Parathyroid adenoma (tissue), 2 donors: ENCODE measurements at regions not wholly inside any gene's neighbourhood (a gene's known extent, or its start where the extent isn't known, plus 50 kb on each side); places are given as distances from the start of the nearest gene placed in this dataset.

ENCODE experiments used
- H2AFZ ChIP-seq: fragments of 300-600 bp; sonication (generic); one replicate; pipeline ENCODE4 v1.7.0; 2017; ENCODE audit warnings: antibody characterized with exemption, mild to moderate bottlenecking
- H3K27ac ChIP-seq: fragments of 300-600 bp; sonication (generic); one replicate; pipeline ENCODE4 v1.7.0; 2017
- H3K27me3 ChIP-seq: fragments of 300-600 bp; sonication (generic); one replicate; pipeline ENCODE4 v1.7.0; 2017; ENCODE audit warnings: low read length; ENCODE audit not compliant: control insufficient read depth, insufficient read depth
- H3K36me3 ChIP-seq: fragments of 300-600 bp; sonication (generic); one replicate; pipeline ENCODE4 v1.7.0; 2017; ENCODE audit warnings: low read length; ENCODE audit not compliant: control insufficient read depth, insufficient read depth
- H3K4me1 ChIP-seq: fragments of 300-600 bp; sonication (generic); one replicate; pipeline ENCODE4 v1.7.0; 2017; ENCODE audit warnings: control low read depth
- H3K4me2 ChIP-seq: fragments of 300-600 bp; sonication (generic); one replicate; pipeline ENCODE4 v1.7.0; 2017; ENCODE audit warnings: low read length
- H3K4me3 ChIP-seq: fragments of 300-600 bp; sonication (generic); one replicate; pipeline ENCODE4 v1.7.0; 2017; ENCODE audit warnings: low read depth, low read length
- H3K79me2 ChIP-seq: fragments of 300-600 bp; sonication (generic); one replicate; pipeline ENCODE4 v1.7.0; 2017; ENCODE audit warnings: control low read depth
- H3K9ac ChIP-seq: fragments of 300-600 bp; sonication (generic); one replicate; pipeline ENCODE4 v1.7.0; 2017; ENCODE audit warnings: mild to moderate bottlenecking
- H3K9me3 ChIP-seq: fragments of 300-600 bp; sonication (generic); one replicate; pipeline ENCODE4 v1.7.0; 2017; ENCODE audit warnings: low read length; ENCODE audit not compliant: control insufficient read depth
- TF ChIP-seq, protein P1 (sequence below): fragments of 300-600 bp; sonication (generic); IDR thresholded peaks from one replicate; pipeline ENCODE4 v1.7.0; 2017; ENCODE audit warnings: antibody characterized with exemption, mild to moderate bottlenecking
- donor health status: primary hyperparathyroidism.

- TF ChIP-seq, protein P1, sequence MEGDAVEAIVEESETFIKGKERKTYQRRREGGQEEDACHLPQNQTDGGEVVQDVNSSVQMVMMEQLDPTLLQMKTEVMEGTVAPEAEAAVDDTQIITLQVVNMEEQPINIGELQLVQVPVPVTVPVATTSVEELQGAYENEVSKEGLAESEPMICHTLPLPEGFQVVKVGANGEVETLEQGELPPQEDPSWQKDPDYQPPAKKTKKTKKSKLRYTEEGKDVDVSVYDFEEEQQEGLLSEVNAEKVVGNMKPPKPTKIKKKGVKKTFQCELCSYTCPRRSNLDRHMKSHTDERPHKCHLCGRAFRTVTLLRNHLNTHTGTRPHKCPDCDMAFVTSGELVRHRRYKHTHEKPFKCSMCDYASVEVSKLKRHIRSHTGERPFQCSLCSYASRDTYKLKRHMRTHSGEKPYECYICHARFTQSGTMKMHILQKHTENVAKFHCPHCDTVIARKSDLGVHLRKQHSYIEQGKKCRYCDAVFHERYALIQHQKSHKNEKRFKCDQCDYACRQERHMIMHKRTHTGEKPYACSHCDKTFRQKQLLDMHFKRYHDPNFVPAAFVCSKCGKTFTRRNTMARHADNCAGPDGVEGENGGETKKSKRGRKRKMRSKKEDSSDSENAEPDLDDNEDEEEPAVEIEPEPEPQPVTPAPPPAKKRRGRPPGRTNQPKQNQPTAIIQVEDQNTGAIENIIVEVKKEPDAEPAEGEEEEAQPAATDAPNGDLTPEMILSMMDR, result no peak
- Histone ChIP-seq H3K9me3 (no peaks in the 10 kb centered on the region), H3K4me2 (no peak overlapping the region), H3K9ac (no peak overlapping the region), H3K79me2 (no peaks in the 10 kb centered on the region), H3K27ac (no peak overlapping the region), H3K27me3 (no peaks in the 10 kb centered on the region), H2AFZ (no peak overlapping the region), H3K4me1 (no peaks in the 10 kb centered on the region), H3K4me3 (no peak overlapping the region), H3K36me3 (no peaks in the 10 kb centered on the region)
Measured at GRCh38 chr4:127140306-127140705, 492.5 kb upstream of the INTU start.

DNA sequence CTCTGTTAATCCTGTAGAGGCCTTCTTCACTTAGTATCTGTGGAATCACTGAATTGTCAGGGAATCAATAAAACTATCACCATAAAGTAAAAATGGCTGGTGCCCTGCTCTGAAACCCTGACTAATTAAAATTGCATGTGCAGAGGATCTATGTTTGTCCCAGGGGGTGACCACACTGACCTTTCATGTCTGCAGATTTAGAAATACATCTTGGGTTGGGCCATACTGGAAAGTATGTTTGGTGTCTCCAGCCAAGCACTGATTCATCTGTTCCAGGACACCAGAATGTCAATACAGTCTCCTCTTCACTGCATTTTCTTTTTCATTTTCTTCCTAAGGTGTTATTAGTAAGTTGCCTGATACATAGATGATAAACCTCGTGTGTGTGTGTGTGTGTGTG lies 490.9 kb upstream of the INTU start:
- H3K36me3 ChIP-seq, result no peaks in the 10 kb centered on the region
- no peak overlapping the region for H3K4me2 ChIP-seq
- no peak overlapping the region for H2AFZ ChIP-seq
- no peak overlapping the region for H3K4me3 ChIP-seq
- no peaks in the 10 kb centered on the region for H3K9me3 ChIP-seq
- H3K79me2 ChIP-seq, result no peaks in the 10 kb centered on the region
- no peak overlapping the region for H3K27ac ChIP-seq
- TF ChIP-seq, protein P1, result no peak
- no peaks in the 10 kb centered on the region for H3K4me1 ChIP-seq
- no peak overlapping the region for H3K9ac ChIP-seq
- no peaks in the 10 kb centered on the region for H3K27me3 ChIP-seq

- Histone ChIP-seq H3K4me2 (no peak overlapping the region), H3K27ac (no peak overlapping the region)
Measured at GRCh38 chr4:127143460-127144195, 489.1 kb upstream of the INTU start.

DNA sequence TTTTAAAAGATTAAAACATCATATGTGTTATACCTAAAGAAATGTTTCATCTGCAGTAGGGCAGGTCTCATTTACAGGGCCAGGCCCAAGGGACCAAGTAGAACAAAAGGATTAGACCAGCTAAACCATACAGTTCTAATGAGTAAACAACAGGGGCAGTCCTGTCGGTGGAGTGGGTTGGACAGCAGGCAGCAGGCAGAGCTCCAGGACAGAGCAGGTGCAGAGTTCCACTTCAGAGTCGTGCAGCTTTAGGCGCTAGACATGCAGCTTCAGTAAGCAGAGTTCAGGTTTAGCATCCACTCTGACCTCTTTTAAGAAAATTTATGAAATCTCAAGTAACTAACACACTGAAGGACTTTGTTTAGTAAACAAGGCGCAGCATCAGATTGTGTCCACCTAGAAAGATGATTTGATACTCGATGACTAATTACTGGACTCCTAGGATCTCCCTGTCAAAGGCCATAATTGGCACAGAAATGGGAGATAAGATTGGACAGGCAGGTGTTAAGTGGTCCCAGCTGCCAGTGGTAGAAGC lies 487.7 kb upstream of the INTU start:
- Histone ChIP-seq H3K36me3 (no peaks in the 10 kb centered on the region), H3K9me3 (no peaks in the 10 kb centered on the region), H3K4me2 (no peak overlapping the region), H3K4me3 (no peak overlapping the region), H3K79me2 (no peaks in the 10 kb centered on the region), H2AFZ (no peak overlapping the region), H3K9ac (no peak overlapping the region), H3K4me1 (no peaks in the 10 kb centered on the region), H3K27me3 (no peaks in the 10 kb centered on the region), H3K27ac (no peak overlapping the region)
- TF ChIP-seq, protein P1, result no peak

More at GRCh38 chr4:127143460-127144195, 489.1 kb upstream of the INTU start:
- TF ChIP-seq, protein P1, result no peak
- Histone ChIP-seq H3K4me3 (no peak overlapping the region), H3K9me3 (no peaks in the 10 kb centered on the region), H3K4me1 (no peaks in the 10 kb centered on the region), H3K9ac (no peak overlapping the region), H2AFZ (no peak overlapping the region), H3K79me2 (no peaks in the 10 kb centered on the region), H3K36me3 (no peaks in the 10 kb centered on the region), H3K27me3 (no peaks in the 10 kb centered on the region)

DNA sequence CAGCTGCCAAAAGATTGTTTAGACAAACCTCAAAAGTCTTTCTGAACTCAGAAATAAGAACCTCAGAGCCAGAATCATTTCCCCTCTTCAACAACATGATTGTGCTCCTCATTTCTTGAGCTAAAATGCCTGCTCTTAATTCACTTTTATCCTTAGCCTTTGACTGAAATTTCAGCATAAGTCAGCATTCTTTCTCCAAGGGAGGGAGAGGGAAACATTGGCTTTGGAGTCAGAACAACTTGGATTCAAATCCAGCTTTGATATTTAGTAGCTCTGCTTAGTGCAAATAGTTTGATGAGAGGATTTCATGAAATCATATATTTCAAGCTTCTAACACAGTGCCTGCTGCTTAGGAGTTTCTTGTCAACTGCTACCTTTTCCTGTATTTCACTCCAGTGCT lies 484.6 kb upstream of the INTU start:
- Histone ChIP-seq H3K36me3 (no peaks in the 10 kb centered on the region), H3K27me3 (no peaks in the 10 kb centered on the region), H2AFZ (no peak overlapping the region), H3K9me3 (no peaks in the 10 kb centered on the region), H3K9ac (no peak overlapping the region), H3K4me1 (no peaks in the 10 kb centered on the region), H3K4me2 (no peak overlapping the region), H3K79me2 (no peaks in the 10 kb centered on the region), H3K4me3 (no peak overlapping the region), H3K27ac (no peak overlapping the region)
- TF ChIP-seq, protein P1, result no peak
